Duodenal mucosa (tissue), 2 donors: ENCODE measurements at regions not wholly inside any gene's neighbourhood (a gene's known extent, or its start where the extent isn't known, plus 50 kb on each side); places are given as distances from the start of the nearest gene placed in this dataset.

Source experiments
- H3K27ac ChIP-seq: one replicate; pipeline ENCODE4 v1.7.0; 2013; ENCODE audit warnings: low read depth, low read length
- H3K27me3 ChIP-seq, 2 donors: one replicate each; pipeline ENCODE4 v1.7.0; 2013; ENCODE audit warnings: low read length in 2 of 2, control low read depth in 1 of 2; ENCODE audit not compliant: insufficient read depth in 2 of 2, control insufficient read depth in 1 of 2
- H3K36me3 ChIP-seq, 2 donors: one replicate each; pipeline ENCODE4 v1.7.0; 2013; ENCODE audit warnings: low read length in 2 of 2, control low read depth in 1 of 2; ENCODE audit not compliant: insufficient read depth in 2 of 2, control insufficient read depth in 1 of 2
- H3K4me1 ChIP-seq, 2 donors: one replicate each; pipeline ENCODE4 v1.7.0; 2013; ENCODE audit warnings: low read length in 2 of 2, control low read depth in 1 of 2; ENCODE audit not compliant: insufficient read depth in 2 of 2, control insufficient read depth in 1 of 2
- H3K4me3 ChIP-seq, 2 donors: one replicate each; pipeline ENCODE4 v1.7.0; 2013; ENCODE audit warnings: low read length in 2 of 2, low read depth in 1 of 2
- H3K9ac ChIP-seq, 2 donors: one replicate each; pipeline ENCODE4 v1.7.0; 2013; ENCODE audit warnings: low read length in 2 of 2, low read depth in 1 of 2
- H3K9me3 ChIP-seq, 2 donors: one replicate each; pipeline ENCODE4 v1.7.0; 2013; ENCODE audit warnings: low read length in 2 of 2, control low read depth in 1 of 2; ENCODE audit not compliant: control insufficient read depth in 1 of 2

DNA sequence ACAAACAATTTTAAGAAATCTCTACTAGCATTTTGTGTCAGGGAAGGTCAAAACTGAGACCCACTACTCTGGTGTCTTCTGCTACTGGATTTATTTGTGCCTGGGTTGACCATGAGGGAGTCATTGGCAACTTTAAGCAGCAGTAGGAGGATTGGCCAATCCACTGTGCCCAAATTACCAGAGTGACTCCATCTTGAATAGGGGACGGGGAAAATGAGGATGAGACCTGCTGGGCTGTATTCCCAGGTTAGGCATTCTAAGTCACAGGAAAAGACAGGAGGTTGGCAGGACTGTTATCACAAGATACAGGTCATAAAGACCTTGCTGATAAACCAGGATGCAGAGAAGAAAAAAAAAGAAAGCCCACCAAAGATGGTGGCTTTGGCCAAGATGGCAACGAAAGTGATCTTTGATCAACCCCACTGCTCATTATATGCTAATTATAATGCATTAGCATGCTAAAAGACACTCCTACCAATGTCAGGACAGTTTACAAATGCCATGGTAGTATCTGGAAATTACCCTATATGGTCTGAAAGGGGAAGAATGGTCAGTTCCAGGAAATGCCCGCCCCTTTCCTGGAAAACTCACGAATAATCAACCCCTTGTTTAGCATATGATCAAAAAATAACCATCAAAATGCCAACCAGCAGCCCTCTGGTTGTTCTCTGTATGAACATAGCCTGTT is 200.9 kb downstream of the LTN1 start:
- H3K4me1 ChIP-seq: no peaks in the 10 kb centered on the region
- no peak overlapping the region for H3K9ac ChIP-seq
- H3K27me3 ChIP-seq: no peaks in the 10 kb centered on the region
- H3K9me3 ChIP-seq: no peaks in the 10 kb centered on the region
- H3K27ac ChIP-seq: no peak overlapping the region
- H3K4me3 ChIP-seq: no peak overlapping the region
- no peaks in the 10 kb centered on the region for H3K36me3 ChIP-seq

DNA sequence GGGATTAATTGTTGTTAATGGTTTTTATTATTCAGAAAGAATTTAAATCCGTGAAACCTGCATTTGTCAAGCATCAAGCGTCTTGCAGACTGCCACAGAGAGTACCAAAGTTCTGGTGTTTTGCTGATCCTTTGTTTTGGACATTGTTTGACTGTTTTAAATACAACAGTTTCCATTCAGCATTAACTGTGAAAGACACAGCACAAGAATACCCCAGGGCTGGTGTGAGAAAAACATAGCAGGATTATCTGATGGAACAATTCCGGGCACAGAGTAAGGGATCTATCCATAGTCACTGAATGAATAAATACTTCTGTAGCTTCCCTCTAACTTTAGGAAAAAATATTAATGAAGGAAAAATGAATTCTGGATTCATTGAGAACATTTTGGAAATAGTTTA is 202.3 kb downstream of the LTN1 start:
- no peak overlapping the region for H3K27ac ChIP-seq
- H3K36me3 ChIP-seq: no peaks in the 10 kb centered on the region
- no peaks in the 10 kb centered on the region for H3K9me3 ChIP-seq
- no peaks in the 10 kb centered on the region for H3K4me1 ChIP-seq
- no peak overlapping the region for H3K9ac ChIP-seq
- H3K27me3 ChIP-seq: no peaks in the 10 kb centered on the region
- no peak overlapping the region for H3K4me3 ChIP-seq

DNA sequence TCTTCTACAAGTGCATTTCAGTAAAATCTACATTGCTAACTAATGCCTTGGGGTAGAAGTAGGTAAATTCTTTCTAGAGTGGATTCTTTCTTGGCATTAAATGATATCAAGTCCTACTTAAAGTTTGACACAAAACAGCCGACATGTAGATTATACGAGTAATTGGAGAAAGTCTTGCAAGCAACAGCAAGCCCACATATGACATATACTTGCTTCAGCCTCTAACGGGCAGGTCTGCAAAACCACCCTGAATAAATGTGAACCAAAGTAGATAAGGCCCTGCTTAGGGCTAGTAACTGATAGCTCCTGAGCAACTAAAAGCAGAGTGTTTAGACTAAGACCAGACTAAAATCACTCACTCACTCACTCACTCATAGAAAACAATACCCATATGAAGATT is 203.2 kb downstream of the LTN1 start:
- no peaks in the 10 kb centered on the region for H3K4me1 ChIP-seq
- H3K36me3 ChIP-seq: no peaks in the 10 kb centered on the region
- no peaks in the 10 kb centered on the region for H3K9me3 ChIP-seq
- no peak overlapping the region for H3K4me3 ChIP-seq
- no peaks in the 10 kb centered on the region for H3K27me3 ChIP-seq
- no peak overlapping the region for H3K9ac ChIP-seq
- H3K27ac ChIP-seq: no peak overlapping the region

DNA sequence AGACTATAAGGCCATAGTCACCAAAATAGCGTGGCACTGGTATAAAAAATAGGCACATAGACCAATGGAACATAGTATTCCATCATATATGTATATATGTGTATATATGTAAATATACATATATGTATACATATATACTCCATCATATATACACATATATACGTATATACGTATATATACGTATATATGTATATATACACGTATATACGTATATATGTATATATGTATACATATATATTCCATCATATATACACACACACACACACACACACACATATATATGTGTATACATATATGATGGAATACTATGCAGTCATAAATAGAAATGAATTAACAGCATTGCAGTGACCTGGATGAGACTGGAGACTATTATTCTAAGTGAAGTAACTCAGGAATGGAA is 204.6 kb downstream of the LTN1 start:
- H3K36me3 ChIP-seq: no peaks in the 10 kb centered on the region
- H3K4me3 ChIP-seq: no peak overlapping the region
- no peaks in the 10 kb centered on the region for H3K9me3 ChIP-seq
- no peak overlapping the region for H3K9ac ChIP-seq
- no peak overlapping the region for H3K27ac ChIP-seq
- no peaks in the 10 kb centered on the region for H3K4me1 ChIP-seq
- H3K27me3 ChIP-seq: no peaks in the 10 kb centered on the region

DNA sequence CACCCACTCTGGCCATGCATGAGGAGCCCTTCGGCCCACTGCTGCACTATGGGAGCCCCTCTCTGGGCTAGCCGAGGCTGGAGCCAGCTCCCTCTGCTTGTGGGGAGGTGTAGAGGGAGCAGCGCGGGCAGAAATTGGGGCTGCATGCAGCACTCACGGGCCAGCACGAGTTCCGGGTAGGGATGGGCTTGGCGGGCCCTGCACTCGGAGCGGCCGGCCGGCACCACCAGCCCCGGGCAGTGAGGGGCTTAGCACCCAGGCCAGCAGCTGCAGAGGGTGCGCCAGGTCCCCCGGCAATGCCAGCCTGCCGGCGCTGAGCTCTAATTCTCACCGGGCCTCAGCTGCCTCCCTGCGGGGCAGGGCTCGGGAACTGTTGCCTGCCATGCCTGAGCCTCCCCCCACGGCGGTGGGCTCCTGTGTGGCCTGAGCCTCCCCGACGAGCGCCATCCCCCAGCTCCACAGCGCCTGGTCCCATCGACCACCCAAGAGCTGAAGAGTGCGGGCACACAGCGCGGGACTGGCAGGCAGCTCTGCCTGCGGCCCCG is 209.0 kb downstream of the LTN1 start:
- Histone ChIP-seq H3K36me3 (no peaks in the 10 kb centered on the region), H3K4me1 (no peaks in the 10 kb centered on the region), H3K27ac (no peak overlapping the region), H3K9me3 (no peaks in the 10 kb centered on the region), H3K4me3 (no peak overlapping the region), H3K9ac (no peak overlapping the region), H3K27me3 (no peaks in the 10 kb centered on the region)

DNA sequence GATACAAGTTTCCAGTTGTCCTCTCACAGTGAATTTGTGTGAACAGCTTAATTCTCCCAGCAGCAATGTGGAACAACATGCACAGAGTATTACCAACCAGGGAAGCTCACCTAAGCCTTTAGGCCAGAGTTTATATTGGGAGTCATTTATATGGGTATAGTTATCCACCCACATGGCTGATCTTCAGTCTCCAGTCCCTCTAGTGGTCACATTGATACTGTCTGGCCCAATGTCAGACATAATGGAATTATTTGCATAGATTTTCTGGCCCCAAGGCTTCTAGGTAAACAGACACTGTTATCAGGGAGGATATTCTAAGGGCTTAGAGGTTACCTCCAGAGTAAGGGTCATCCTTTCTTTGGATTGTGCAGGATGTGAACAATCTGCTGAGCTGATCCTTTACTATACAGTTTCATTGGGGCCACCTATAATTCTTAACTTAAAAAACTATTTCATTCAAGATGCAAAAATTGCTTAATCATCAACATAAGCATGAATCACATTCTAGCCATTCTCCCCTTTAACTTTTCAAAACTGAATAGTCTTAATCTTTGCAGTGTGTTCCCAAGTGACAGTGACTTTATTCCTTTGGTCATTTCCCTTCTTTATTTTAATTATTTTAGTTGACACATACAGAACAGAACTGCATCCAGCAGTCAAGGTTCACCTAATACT is 210.9 kb downstream of the LTN1 start:
- no peaks in the 10 kb centered on the region for H3K36me3 ChIP-seq
- H3K4me1 ChIP-seq: no peaks in the 10 kb centered on the region
- no peak overlapping the region for H3K9ac ChIP-seq
- H3K27me3 ChIP-seq: no peaks in the 10 kb centered on the region
- no peak overlapping the region for H3K4me3 ChIP-seq
- no peaks in the 10 kb centered on the region for H3K9me3 ChIP-seq
- H3K27ac ChIP-seq: no peak overlapping the region

DNA sequence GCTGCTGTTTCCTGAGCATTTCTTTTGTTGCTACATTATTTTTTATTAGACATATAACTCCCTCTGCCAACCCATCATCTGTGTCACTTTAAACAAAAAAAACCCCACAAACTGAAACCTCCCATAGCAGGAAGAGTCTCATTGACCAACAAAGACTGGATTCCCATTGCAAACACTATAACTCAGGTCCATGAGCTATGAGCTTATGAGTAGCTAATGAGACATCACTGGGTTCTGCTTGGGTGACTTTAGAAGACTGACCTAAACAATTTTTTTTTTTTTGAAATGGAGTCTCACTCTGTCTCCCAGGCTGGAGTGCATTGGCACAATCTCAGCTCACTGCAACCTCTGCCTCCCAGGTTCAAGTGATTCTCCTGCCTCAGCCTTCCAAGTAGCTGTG is 212.8 kb downstream of the LTN1 start:
- no peak overlapping the region for H3K9ac ChIP-seq
- H3K27ac ChIP-seq: no peak overlapping the region
- H3K36me3 ChIP-seq: no peaks in the 10 kb centered on the region
- H3K9me3 ChIP-seq: no peaks in the 10 kb centered on the region
- no peaks in the 10 kb centered on the region for H3K4me1 ChIP-seq
- no peak overlapping the region for H3K4me3 ChIP-seq
- H3K27me3 ChIP-seq: no peaks in the 10 kb centered on the region

DNA sequence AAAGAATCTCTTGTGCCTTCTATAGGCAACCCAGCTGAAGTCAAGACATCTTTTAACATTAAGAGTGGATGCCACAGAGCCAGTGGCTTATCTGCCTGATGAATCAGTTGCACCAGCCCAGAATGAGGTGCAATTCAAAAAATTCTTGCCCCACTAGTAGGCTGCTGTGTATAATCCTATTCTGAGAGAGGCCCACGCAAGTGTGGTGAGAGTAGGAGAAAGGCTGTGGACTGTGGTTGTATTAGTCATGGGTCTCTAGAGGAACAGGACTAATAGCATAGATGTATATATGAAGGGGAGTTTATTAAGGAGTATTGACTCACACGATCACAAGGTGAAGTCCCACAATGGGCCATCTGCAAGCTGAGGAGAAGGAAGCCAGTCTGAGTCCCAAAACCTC is 216.4 kb downstream of the LTN1 start:
- Histone ChIP-seq H3K9me3 (no peaks in the 10 kb centered on the region), H3K9ac (no peak overlapping the region), H3K4me3 (no peak overlapping the region), H3K4me1 (no peaks in the 10 kb centered on the region), H3K36me3 (no peaks in the 10 kb centered on the region), H3K27me3 (no peaks in the 10 kb centered on the region), H3K27ac (no peak overlapping the region)

DNA sequence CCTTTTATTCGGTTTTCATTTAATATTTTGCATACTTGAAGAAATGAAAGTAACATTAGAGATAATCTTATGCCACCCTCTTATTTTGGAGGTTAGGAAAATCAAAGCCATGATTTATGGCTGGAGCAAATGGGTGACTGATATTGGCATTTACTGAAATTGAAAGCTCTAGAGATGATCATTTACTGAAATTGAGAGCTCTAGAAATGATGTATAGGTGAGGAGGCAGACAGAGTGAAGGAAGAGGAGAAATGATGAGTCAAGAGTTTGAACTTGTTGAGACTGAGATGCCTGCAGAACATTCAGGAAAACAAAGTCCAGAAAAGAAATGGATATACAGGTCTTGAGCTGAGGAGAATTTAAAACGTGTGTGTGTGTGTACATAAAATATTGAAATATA is 217.6 kb downstream of the LTN1 start:
- H3K4me1 ChIP-seq: no peaks in the 10 kb centered on the region
- no peak overlapping the region for H3K9ac ChIP-seq
- H3K4me3 ChIP-seq: no peak overlapping the region
- no peaks in the 10 kb centered on the region for H3K36me3 ChIP-seq
- no peaks in the 10 kb centered on the region for H3K27me3 ChIP-seq
- H3K9me3 ChIP-seq: no peaks in the 10 kb centered on the region
- H3K27ac ChIP-seq: no peak overlapping the region

DNA sequence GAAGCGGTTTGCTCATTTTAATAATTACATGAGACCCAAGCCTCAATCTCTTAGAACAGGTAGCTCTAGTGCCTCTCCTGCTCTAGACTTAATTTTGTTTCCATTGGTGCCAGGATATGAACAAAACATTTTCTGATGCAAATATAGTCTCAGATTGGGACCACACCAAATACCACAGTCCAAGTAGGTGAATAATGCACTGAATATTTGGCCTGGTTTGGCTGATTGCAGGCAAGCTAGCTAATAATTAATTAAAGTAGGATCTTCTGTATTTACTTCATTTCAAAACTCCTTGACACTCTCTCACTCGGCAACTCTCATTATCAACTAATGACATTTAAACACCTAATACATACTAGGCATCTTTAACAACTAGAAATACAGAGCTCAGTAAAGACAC is 219.6 kb downstream of the LTN1 start:
- H3K4me1 ChIP-seq: no peaks in the 10 kb centered on the region
- no peaks in the 10 kb centered on the region for H3K27me3 ChIP-seq
- no peaks in the 10 kb centered on the region for H3K36me3 ChIP-seq
- no peaks in the 10 kb centered on the region for H3K9me3 ChIP-seq
- no peak overlapping the region for H3K4me3 ChIP-seq
- no peak overlapping the region for H3K9ac ChIP-seq
- H3K27ac ChIP-seq: no peak overlapping the region
